ENCODE measurements at regions not wholly inside any gene's neighbourhood (a gene's known extent, or its start where the extent isn't known, plus 50 kb on each side); places are given as distances from the start of the nearest gene placed in this dataset.

GRCh38 chr17:65370669-65371131 is 190.7 kb downstream of the AXIN2 start:
- WGBS, 3 donors: 63 to 64% (median 64%) methylated on average over 15 of the region's 15 CpGs
- no peak overlapping the region for H3K4me3 ChIP-seq
- intact Hi-C loops (cut with DNase I): no loop called here
- no peaks in the 10 kb centered on the region for H3K9me3 ChIP-seq
- no peak overlapping the region for H3K27ac ChIP-seq
- DNase-seq: no peak
- H3K36me3 ChIP-seq: no peaks in the 10 kb centered on the region
- TF ChIP-seq POLR2A (IDR thresholded peaks at IDR 0.05) (no peak), EP300 (IDR thresholded peaks at IDR 0.05) (no peak)
- TF ChIP-seq, protein P1, sequence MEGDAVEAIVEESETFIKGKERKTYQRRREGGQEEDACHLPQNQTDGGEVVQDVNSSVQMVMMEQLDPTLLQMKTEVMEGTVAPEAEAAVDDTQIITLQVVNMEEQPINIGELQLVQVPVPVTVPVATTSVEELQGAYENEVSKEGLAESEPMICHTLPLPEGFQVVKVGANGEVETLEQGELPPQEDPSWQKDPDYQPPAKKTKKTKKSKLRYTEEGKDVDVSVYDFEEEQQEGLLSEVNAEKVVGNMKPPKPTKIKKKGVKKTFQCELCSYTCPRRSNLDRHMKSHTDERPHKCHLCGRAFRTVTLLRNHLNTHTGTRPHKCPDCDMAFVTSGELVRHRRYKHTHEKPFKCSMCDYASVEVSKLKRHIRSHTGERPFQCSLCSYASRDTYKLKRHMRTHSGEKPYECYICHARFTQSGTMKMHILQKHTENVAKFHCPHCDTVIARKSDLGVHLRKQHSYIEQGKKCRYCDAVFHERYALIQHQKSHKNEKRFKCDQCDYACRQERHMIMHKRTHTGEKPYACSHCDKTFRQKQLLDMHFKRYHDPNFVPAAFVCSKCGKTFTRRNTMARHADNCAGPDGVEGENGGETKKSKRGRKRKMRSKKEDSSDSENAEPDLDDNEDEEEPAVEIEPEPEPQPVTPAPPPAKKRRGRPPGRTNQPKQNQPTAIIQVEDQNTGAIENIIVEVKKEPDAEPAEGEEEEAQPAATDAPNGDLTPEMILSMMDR (IDR thresholded peaks at IDR 0.05): no peak
- no peaks in the 10 kb centered on the region for H3K27me3 ChIP-seq
- H3K4me1 ChIP-seq (ENCODE audit: insufficient read depth): no peaks in the 10 kb centered on the region

DNA sequence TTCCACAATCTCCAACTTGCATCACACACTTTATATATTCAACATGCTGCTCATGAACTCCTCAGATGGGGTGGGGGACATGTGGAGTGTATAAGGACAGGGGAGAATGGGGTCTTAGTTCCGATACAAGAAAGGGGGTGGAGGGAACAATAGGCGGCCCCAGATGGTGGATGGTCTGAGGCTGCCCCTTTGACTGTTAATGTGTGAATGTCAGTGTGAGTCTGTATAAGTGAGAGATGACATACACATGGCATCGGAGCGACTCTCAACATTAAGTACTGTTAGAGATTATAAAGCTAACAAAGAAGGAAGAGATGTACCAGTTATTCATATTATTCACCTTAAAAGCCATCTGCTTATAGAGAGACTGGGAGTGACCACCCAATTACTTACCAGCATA is 193.1 kb downstream of the AXIN2 start:
- intact Hi-C loops (cut with DNase I): no loop called here
- Histone ChIP-seq H3K4me3 (no peak overlapping the region), H3K27ac (no peak overlapping the region), H3K36me3 (no peaks in the 10 kb centered on the region), H3K27me3 (no peaks in the 10 kb centered on the region), H3K9me3 (no peaks in the 10 kb centered on the region), H3K4me1 (ENCODE audit: insufficient read depth) (no peaks in the 10 kb centered on the region)
- TF ChIP-seq, protein P1 (IDR thresholded peaks at IDR 0.05): no peak
- TF ChIP-seq POLR2A (IDR thresholded peaks at IDR 0.05): no peak
- TF ChIP-seq EP300 (IDR thresholded peaks at IDR 0.05): no peak
- 88 to 94% (median 90%) methylated on average over 4 of the region's 4 CpGs for WGBS, 3 donors
- DNase-seq: no peak

DNA sequence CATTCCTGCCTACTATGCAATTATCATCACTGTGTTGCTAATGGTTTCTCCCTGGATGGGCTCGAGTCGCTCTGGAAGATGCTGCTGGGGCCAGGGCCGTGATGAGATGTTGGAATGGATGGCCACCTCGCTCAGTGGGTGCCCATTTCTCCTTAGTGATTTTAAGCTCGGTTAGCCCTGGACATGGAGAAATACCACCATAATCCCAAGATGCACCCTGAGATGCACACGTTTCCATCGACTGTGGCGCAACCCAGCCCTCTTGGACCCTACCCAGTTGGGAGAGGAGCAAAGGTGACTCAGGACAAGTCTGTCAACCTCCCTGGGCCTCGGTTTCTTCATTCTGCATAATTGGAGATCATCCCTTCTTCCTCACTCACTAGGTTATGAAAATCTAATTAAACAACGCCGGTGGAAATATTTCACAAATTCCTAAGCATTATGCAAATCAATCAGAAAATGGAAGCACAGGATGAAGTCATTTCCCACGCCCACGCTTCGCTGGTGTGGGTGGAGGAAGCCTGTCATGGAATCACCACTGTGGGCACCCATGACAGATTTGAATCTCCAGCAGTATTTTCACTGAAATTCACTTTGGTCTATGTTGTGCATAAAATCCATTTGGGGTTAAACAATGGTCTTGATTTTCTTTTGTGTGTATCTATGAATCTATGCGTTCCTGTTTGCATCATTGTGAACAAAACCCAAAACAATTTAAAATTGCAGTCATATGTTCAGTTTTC is 195.2 kb downstream of the AXIN2 start:
- Histone ChIP-seq H3K36me3 (no peaks in the 10 kb centered on the region), H3K4me1 (ENCODE audit: insufficient read depth) (no peaks in the 10 kb centered on the region), H3K27ac (no peak overlapping the region), H3K4me3 (no peak overlapping the region), H3K9me3 (no peaks in the 10 kb centered on the region), H3K27me3 (no peaks in the 10 kb centered on the region)
- intact Hi-C loops (cut with DNase I): no loop called here
- DNase-seq: no peak
- WGBS, 3 donors: 87 to 91% (median 89%) methylated on average over 15 of the region's 15 CpGs
- TF ChIP-seq, protein P1 (IDR thresholded peaks at IDR 0.05): no peak
- no peak for TF ChIP-seq POLR2A (IDR thresholded peaks at IDR 0.05)
- no peak for TF ChIP-seq EP300 (IDR thresholded peaks at IDR 0.05)

GRCh38 chr17:65365169-65365568 is 196.3 kb downstream of the AXIN2 start:
- Histone ChIP-seq H3K4me1 (ENCODE audit: insufficient read depth) (no peaks in the 10 kb centered on the region), H3K36me3 (no peaks in the 10 kb centered on the region), H3K27ac (no peak overlapping the region), H3K9me3 (no peaks in the 10 kb centered on the region), H3K4me3 (no peak overlapping the region), H3K27me3 (no peaks in the 10 kb centered on the region)
- WGBS, 3 donors: 55 to 59% (median 57%) methylated on average over 11 of the region's 11 CpGs
- DNase-seq: no peak
- TF ChIP-seq, protein P1 (IDR thresholded peaks at IDR 0.05): no peak
- TF ChIP-seq POLR2A (IDR thresholded peaks at IDR 0.05) (no peak), EP300 (IDR thresholded peaks at IDR 0.05) (no peak)
- intact Hi-C loops (cut with DNase I): no loop called here

All from ovary (tissue), 7 donors.